GM12878 (cell line): ENCODE measurements at regions not wholly inside any gene's neighbourhood (a gene's known extent, or its start where the extent isn't known, plus 50 kb on each side); places are given as distances from the start of the nearest gene placed in this dataset.

ENCODE experiments used
- ATAC-seq: fragments of 200-7000 bp; cut with Tn5 transposase; 3 replicates; pipeline ENCODE4 v1.9.1; 2020; ENCODE audit warnings: mild to moderate bottlenecking, moderate library complexity
- BruUV-seq: library from RNA; stranded (reverse); fragments of 400-500 nt; replicated peaks from 2 replicates; lab custom pipeline; 2021; lab: Mats Ljungman, UMichigan
- CTCF ChIA-PET: fragments of 300-600 bp; sonication (Branson Sonifier 250); formaldehyde crosslinking; extraction: SDS; loops from one replicate; lab custom pipeline; 2021; ENCODE audit warnings: inconsistent platforms; lab: Yijun Ruan, JAX
- POLR2A ChIA-PET: fragments of 350-600 bp; formaldehyde crosslinking; extraction: SDS; loops from one replicate; lab custom pipeline; 2021; ENCODE audit warnings: inconsistent platforms; lab: Charles Lee
- RAD21 ChIA-PET: fragments of 300-600 bp; sonication (Branson Sonifier 250); formaldehyde crosslinking; loops from one replicate; lab custom pipeline; 2023; ENCODE audit warnings: antibody characterized with exemption; ENCODE audit not compliant: unreplicated experiment; lab: Charles Lee
- SMC1A ChIA-PET: fragments of 300-600 bp; sonication (Branson Sonifier 250); formaldehyde crosslinking; loops from one replicate; lab custom pipeline; 2023; ENCODE audit not compliant: unreplicated experiment, uncharacterized antibody; lab: Charles Lee
- DNase-seq: peaks from one replicate; pipeline ENCODE4 v3.0.0-alpha.2; 2011; ENCODE audit warnings: low read depth, low spot score
- FAIRE-seq: peaks from 3 replicates; lab custom pipeline; 2011; peaks lifted over from hg19 to GRCh38; lab: Jason Lieb, UNC
- H2AFZ ChIP-seq: 2 replicates; pipeline ENCODE4 v1.6.0; 2011; ENCODE audit warnings: low read depth, low read length, control low read depth; ENCODE audit not compliant: control insufficient read depth
- H3K27ac ChIP-seq: 2 replicates; pipeline ENCODE4 v1.5.1; 2011; ENCODE audit warnings: control low read depth; ENCODE audit not compliant: control insufficient read depth, insufficient read depth
- H3K27me3 ChIP-seq, 2 experiments: replicated peaks in 1 of 2; 2 replicates each; pipeline versions ENCODE4 v1.6.0 to v1.6.1; 2011; ENCODE audit warnings: low read length in 1 of 2; ENCODE audit not compliant: control insufficient read depth in 2 of 2, insufficient read depth in 2 of 2
- H3K36me3 ChIP-seq, 2 experiments: 2 replicates each; pipeline ENCODE4 v1.5.1; 2011; ENCODE audit warnings: low read length in 1 of 2; ENCODE audit not compliant: control insufficient read depth in 2 of 2, insufficient read depth in 2 of 2
- H3K4me1 ChIP-seq: 2 replicates; pipeline ENCODE4 v1.6.1; 2011; ENCODE audit warnings: mild to moderate bottlenecking, low read length, moderate library complexity, mixed read lengths; ENCODE audit not compliant: control insufficient read depth, insufficient read depth
- H3K4me2 ChIP-seq: 2 replicates; pipeline ENCODE4 v1.6.0; 2011; ENCODE audit warnings: control low read depth; ENCODE audit not compliant: control insufficient read depth, insufficient read depth
- H3K4me3 ChIP-seq: fragments of 200-600 bp; sonication (generic); 2 replicates; pipeline ENCODE4 v1.5.1; 2016
- H3K79me2 ChIP-seq: 2 replicates; pipeline ENCODE4 v1.6.0; 2011; ENCODE audit warnings: low read length; ENCODE audit not compliant: control insufficient read depth, insufficient read depth
- H3K9ac ChIP-seq: 2 replicates; pipeline ENCODE4 v1.8.0; 2011; ENCODE audit warnings: low read length, control low read depth, mixed read lengths; ENCODE audit not compliant: control insufficient read depth, insufficient read depth
- H3K9me3 ChIP-seq: replicated peaks from 3 replicates; pipeline ENCODE4 v1.5.1; 2011; ENCODE audit warnings: mild to moderate bottlenecking, low read length; ENCODE audit not compliant: control insufficient read depth, insufficient read depth
- H4K20me1 ChIP-seq: 2 replicates; pipeline ENCODE4 v1.6.0; 2011; ENCODE audit not compliant: control insufficient read depth, insufficient read depth
- BACH1 ChIP-seq: fragments of 450-650 bp; IDR thresholded peaks from 2 replicates; pipeline ENCODE4 v1.6.1; 2017; ENCODE audit warnings: mild to moderate bottlenecking, borderline replicate concordance
- CHD2 ChIP-seq: IDR thresholded peaks from 2 replicates; pipeline ENCODE4 v1.6.1; 2011; ENCODE audit warnings: low read depth, low read length, improper control_type of control experiment, borderline replicate concordance
- CHD4 ChIP-seq: fragments of 200-600 bp; sonication (generic); IDR thresholded peaks from 2 replicates; pipeline ENCODE4 v1.6.1; 2016; ENCODE audit warnings: mild to moderate bottlenecking
- EZH2 ChIP-seq: IDR thresholded peaks from 2 replicates; pipeline ENCODE4 v1.6.1; 2012; ENCODE audit warnings: low read depth, mild to moderate bottlenecking, control low read depth, inconsistent platforms, low read length, borderline replicate concordance; ENCODE audit not compliant: control insufficient read depth
- FOS ChIP-seq: IDR thresholded peaks from 3 replicates; pipeline ENCODE4 v1.6.1; 2011; ENCODE audit warnings: borderline replicate concordance; ENCODE audit not compliant: insufficient read length; ENCODE audit errors: extremely low read depth
- HCFC1 ChIP-seq: fragments of 150-350 bp; IDR thresholded peaks from 2 replicates; pipeline ENCODE4 v1.6.1; 2014; ENCODE audit warnings: low read length
- KLF5 ChIP-seq: fragments of 450-650 bp; IDR thresholded peaks from 2 replicates; pipeline ENCODE4 v1.6.1; 2014; ENCODE audit warnings: mild to moderate bottlenecking; ENCODE audit not compliant: partially characterized antibody
- MAX ChIP-seq: IDR thresholded peaks from 2 replicates; pipeline ENCODE4 v1.6.1; 2012; ENCODE audit warnings: low read depth, low read length, improper control_type of control experiment
- RCOR1 ChIP-seq: conservative IDR thresholded peaks from 2 replicates; pipeline ENCODE4 v1.6.1; 2012; ENCODE audit warnings: low read depth, low read length, improper control_type of control experiment
- TARDBP ChIP-seq: IDR thresholded peaks from 2 replicates; pipeline ENCODE4 v1.6.1; 2016; ENCODE audit warnings: borderline replicate concordance
- WGBS: methylation state at CpG from one replicate; pipeline ENCODE4 v1.1.6; 2016; ENCODE audit warnings: low lambda C conversion rate; ENCODE audit not compliant: insufficient replicate concordance, insufficient coverage; ENCODE audit errors: missing lambda C conversion rate; 5-methylcytosine and 5-hydroxymethylcytosine counted together
- in situ Hi-C: fragments of 300-500 bp; cut with MboI; formaldehyde crosslinking; loops from 9 replicates; pipeline ENCODE4 v1.14.3; 2018; ENCODE audit warnings: mixed read lengths
- intact Hi-C: fragments of 100-400 bp; cut with micrococcal nuclease; formaldehyde crosslinking; loops from one replicate; pipeline ENCODE4 v1.14.2; 2022; ENCODE audit not compliant: unreplicated experiment

GRCh38 chr16:6929868-6930267 lies 402.8 kb upstream of the RBFOX1 start:
- Histone ChIP-seq H3K36me3 (no peaks in the 10 kb centered on the region), H3K79me2 (no peaks in the 10 kb centered on the region), H3K4me1 (no peaks in the 10 kb centered on the region), H3K9me3 (no peaks in the 10 kb centered on the region), H3K27ac (no peak overlapping the region), H3K27me3 (no peaks in the 10 kb centered on the region), H2AFZ (no peak overlapping the region), H4K20me1 (no peaks in the 10 kb centered on the region), H3K9ac (no peak overlapping the region), H3K4me3 (no peak overlapping the region), H3K4me2 (no peak overlapping the region)
- no peak for FAIRE-seq
- BruUV-seq, result no TSS peak
- TF ChIP-seq TARDBP, result no peak
- no peak for TF ChIP-seq CHD4
- TF ChIP-seq MAX, result no peak
- SMC1A ChIA-PET, result no interaction called here
- CTCF ChIA-PET, result no interaction called here
- intact Hi-C loops (no loop called here), in situ Hi-C loops (no loop called here)
- 24% methylated on average over 4 of the region's 4 CpGs for WGBS
- ATAC-seq, result no peak
- RAD21 ChIA-PET, result no interaction called here
- no peak for DNase-seq
- POLR2A ChIA-PET, result no interaction called here

GRCh38 chr16:6926762-6927161 lies 405.9 kb upstream of the RBFOX1 start:
- ChIA-PET SMC1A (no interaction called here), POLR2A (no interaction called here), RAD21 (no interaction called here), CTCF (no interaction called here)
- no peak overlapping the region for H3K4me2 ChIP-seq
- no peak overlapping the region for H2AFZ ChIP-seq
- H4K20me1 ChIP-seq, result no peaks in the 10 kb centered on the region
- H3K27ac ChIP-seq, result no peak overlapping the region
- H3K79me2 ChIP-seq, result no peaks in the 10 kb centered on the region
- FAIRE-seq, result no peak
- in situ Hi-C loops (no loop called here), intact Hi-C loops (no loop called here)
- H3K4me3 ChIP-seq, result no peak overlapping the region
- WGBS, result 26% methylated on average over 7 of the region's 7 CpGs
- no TSS peak for BruUV-seq
- no peak for ATAC-seq
- H3K9ac ChIP-seq, result no peak overlapping the region
- DNase-seq, result no peak
- TF ChIP-seq RCOR1 (no peak), KLF5 (no peak), EZH2 (no peak), FOS (no peak), BACH1 (no peak), HCFC1 (no peak), CHD2 (no peak)
- no peaks in the 10 kb centered on the region for H3K36me3 ChIP-seq
- no peaks in the 10 kb centered on the region for H3K27me3 ChIP-seq
- H3K4me1 ChIP-seq, result no peaks in the 10 kb centered on the region
- no peaks in the 10 kb centered on the region for H3K9me3 ChIP-seq
